Trophoblast cell (in vitro differentiated cells and primary cell): ENCODE measurements at regions not wholly inside any gene's neighbourhood (a gene's known extent, or its start where the extent isn't known, plus 50 kb on each side); places are given as distances from the start of the nearest gene placed in this dataset.
A peak's percentile ranks its signal among the peaks of the same experiment; 100 is the strongest.

Experiments used
- DNase-seq, 2 donors: peaks; one replicate each; pipeline ENCODE4 v3.0.0-alpha.2; 2016
- H2AFZ ChIP-seq: 2 replicates; pipeline ENCODE4 v1.6.1; 2013; ENCODE audit warnings: low read length, moderate library complexity, mild to moderate bottlenecking; ENCODE audit not compliant: insufficient read depth, poor library complexity
- H2AK5ac ChIP-seq: 2 replicates; pipeline ENCODE4 v1.6.1; 2013; ENCODE audit warnings: mild to moderate bottlenecking, low read length
- H2BK120ac ChIP-seq: 2 replicates; pipeline ENCODE4 v1.6.1; 2013; ENCODE audit warnings: low read length, mild to moderate bottlenecking, moderate library complexity; ENCODE audit not compliant: insufficient read depth, poor library complexity
- H2BK12ac ChIP-seq: 2 replicates; pipeline ENCODE4 v1.6.1; 2013; ENCODE audit warnings: mild to moderate bottlenecking, low read length, moderate library complexity
- H2BK5ac ChIP-seq: 2 replicates; pipeline ENCODE4 v1.6.1; 2013; ENCODE audit warnings: low read length, low read depth, moderate library complexity, mild to moderate bottlenecking; ENCODE audit not compliant: poor library complexity
- H3K14ac ChIP-seq: 2 replicates; pipeline ENCODE4 v1.6.1; 2013; ENCODE audit warnings: mild to moderate bottlenecking, low read length
- H3K18ac ChIP-seq: 2 replicates; pipeline ENCODE4 v1.6.1; 2013; ENCODE audit warnings: mild to moderate bottlenecking, low read length
- H3K23ac ChIP-seq: 2 replicates; pipeline ENCODE4 v1.6.1; 2013; ENCODE audit warnings: low read length
- H3K27ac ChIP-seq: 2 replicates; pipeline ENCODE4 v1.5.1; 2013; ENCODE audit warnings: low read depth, mild to moderate bottlenecking, inconsistent platforms, low read length, moderate library complexity
- H3K27me3 ChIP-seq: 2 replicates; pipeline ENCODE4 v1.6.1; 2013; ENCODE audit warnings: inconsistent platforms, mild to moderate bottlenecking, low read length, moderate library complexity; ENCODE audit not compliant: insufficient read depth
- H3K36me3 ChIP-seq, 2 experiments: 1 replicate in 1 of 2; 2 replicates in 1 of 2; pipeline ENCODE4 v1.6.1; 2013; ENCODE audit warnings: low read length in 2 of 2, mild to moderate bottlenecking in 2 of 2, moderate library complexity in 1 of 2; ENCODE audit not compliant: insufficient read depth in 2 of 2, control insufficient read depth in 1 of 2
- H3K4ac ChIP-seq: 2 replicates; pipeline ENCODE4 v1.6.1; 2013; ENCODE audit warnings: low read depth, mild to moderate bottlenecking, low read length, moderate library complexity
- H3K4me1 ChIP-seq, 2 experiments: 1 replicate in 1 of 2; 2 replicates in 1 of 2; pipeline ENCODE4 v1.6.1; 2013; ENCODE audit warnings: low read length in 2 of 2, mild to moderate bottlenecking in 2 of 2, moderate library complexity in 1 of 2; ENCODE audit not compliant: insufficient read depth in 2 of 2, control insufficient read depth in 1 of 2
- H3K4me2 ChIP-seq: 2 replicates; pipeline ENCODE4 v1.6.1; 2013; ENCODE audit warnings: inconsistent platforms, mild to moderate bottlenecking, low read length, moderate library complexity
- H3K4me3 ChIP-seq: 2 replicates; pipeline ENCODE4 v1.5.1; 2013; ENCODE audit warnings: mild to moderate bottlenecking, low read depth, low read length, inconsistent platforms
- H3K79me1 ChIP-seq: one replicate; pipeline ENCODE4 v1.6.1; 2013; ENCODE audit warnings: low read length
- H3K79me2 ChIP-seq: 2 replicates; pipeline ENCODE4 v1.6.1; 2013; ENCODE audit warnings: low read length, mild to moderate bottlenecking; ENCODE audit not compliant: control insufficient read depth, insufficient read depth, poor library complexity
- H3K9ac ChIP-seq: 2 replicates; pipeline ENCODE4 v1.6.1; 2013; ENCODE audit warnings: mild to moderate bottlenecking, low read length
- H3K9me3 ChIP-seq: 2 replicates; pipeline ENCODE4 v1.6.1; 2013; ENCODE audit warnings: low read depth, mild to moderate bottlenecking, control low read depth, inconsistent platforms, low read length; ENCODE audit not compliant: insufficient read depth
- H4K12ac ChIP-seq: 2 replicates; pipeline ENCODE4 v1.6.1; 2013; ENCODE audit warnings: low read depth, mild to moderate bottlenecking, low read length, moderate library complexity
- H4K8ac ChIP-seq: 2 replicates; pipeline ENCODE4 v1.6.1; 2013; ENCODE audit warnings: low read depth, mild to moderate bottlenecking, low read length, moderate library complexity
- H4K91ac ChIP-seq: one replicate; pipeline ENCODE4 v1.6.1; 2013; ENCODE audit warnings: low read depth, mild to moderate bottlenecking, low read length, moderate library complexity
- WGBS: extraction: QIAGEN DNeasy Blood & Tissue Kit; methylation state at CpG from one replicate; pipeline ENCODE4 v1.1.7; 2013; ENCODE audit warnings: missing lambda C conversion rate; ENCODE audit not compliant: insufficient read length, insufficient coverage; ENCODE audit errors: extremely low coverage; 5-methylcytosine and 5-hydroxymethylcytosine counted together

DNA sequence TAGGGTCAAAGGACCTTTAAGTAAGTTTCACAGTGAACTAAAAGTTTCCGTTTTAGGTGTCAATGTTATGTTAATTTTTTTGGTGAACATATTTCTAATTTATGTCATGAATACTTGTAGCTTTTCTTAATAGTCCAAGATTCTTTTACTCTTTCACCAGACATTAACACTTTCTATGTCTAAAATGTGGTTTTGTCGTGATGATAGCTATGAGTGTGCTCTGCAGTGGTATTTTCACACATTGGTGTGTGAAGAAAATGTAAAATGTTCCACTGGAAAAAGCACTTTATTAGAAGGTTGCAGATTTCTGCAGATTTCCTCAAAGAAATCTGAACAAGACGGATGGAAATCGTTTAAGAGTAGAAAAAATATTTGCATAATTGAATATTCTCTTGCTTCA, 561.0 kb upstream of the ANKRD30A start:
- Histone ChIP-seq H2BK120ac (no peak overlapping the region), H3K4me2 (no peak overlapping the region), H2AFZ (no peak overlapping the region), H3K4me1 (no peaks in the 10 kb centered on the region), H3K9ac (no peak overlapping the region), H2BK5ac (no peak overlapping the region), H3K27ac (no peak overlapping the region), H3K23ac (no peak overlapping the region), H3K79me2 (no peaks in the 10 kb centered on the region), H2BK12ac (no peak overlapping the region), H3K4me3 (no peak overlapping the region), H4K8ac (no peak overlapping the region), H3K79me1 (no peaks in the 10 kb centered on the region), H3K36me3 (no peaks in the 10 kb centered on the region), H3K18ac (no peak overlapping the region), H3K4ac (no peak overlapping the region), H3K14ac (no peak overlapping the region), H4K91ac (no peak overlapping the region), H2AK5ac (no peak overlapping the region), H3K27me3 (no peaks in the 10 kb centered on the region), H4K12ac (no peak overlapping the region), H3K9me3 (no peaks in the 10 kb centered on the region)
- DNase-seq, result no peak
- no CpG with 5 or more reads among the region's 4 CpGs for WGBS

DNA sequence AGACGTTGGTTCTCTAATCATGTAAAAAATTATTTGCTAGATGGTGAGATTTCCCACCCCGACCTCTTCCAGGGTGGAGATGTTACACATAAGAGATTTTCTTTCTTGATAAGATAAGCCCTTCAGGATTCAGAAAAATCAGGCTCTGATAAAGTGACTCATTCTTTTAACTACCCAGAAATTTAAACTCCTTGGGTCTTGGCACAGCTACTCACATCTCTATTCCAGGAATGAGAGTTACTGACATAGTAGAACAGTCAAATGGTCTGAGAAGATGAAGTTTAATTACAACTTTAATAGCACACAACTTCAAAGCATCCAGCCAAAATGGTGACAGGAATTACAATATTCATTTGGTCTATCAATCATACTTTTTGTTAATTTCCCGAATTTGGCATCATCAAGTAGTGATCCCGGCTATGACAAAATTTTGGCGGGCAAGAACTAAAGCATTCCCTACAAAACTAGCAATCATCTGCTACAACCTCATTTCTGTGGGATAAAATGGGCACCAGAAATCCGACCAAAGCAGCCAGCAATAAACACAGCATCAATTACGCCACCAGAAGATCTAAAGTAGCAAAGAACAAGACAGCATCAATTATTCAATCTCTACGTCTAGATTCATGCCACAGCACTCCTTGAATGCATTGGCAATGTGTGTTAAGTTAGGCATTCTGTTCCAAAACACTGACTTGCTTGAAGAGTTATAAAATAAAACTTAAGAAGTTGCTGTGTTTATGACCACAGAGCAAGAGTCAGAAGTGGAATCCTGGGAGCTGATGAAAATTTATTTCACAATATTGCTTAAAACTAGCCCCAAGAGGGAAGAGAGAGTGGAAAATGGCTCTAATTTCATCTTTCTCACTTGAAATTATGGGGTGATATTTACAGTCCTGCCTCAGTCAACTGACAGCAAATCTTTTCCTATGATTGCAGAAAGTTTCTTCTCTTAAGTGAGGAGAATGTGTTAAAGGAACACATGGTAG, 565.7 kb upstream of the ANKRD30A start:
- Histone ChIP-seq H3K4me1 (no peaks in the 10 kb centered on the region), H3K14ac (no peak overlapping the region), H2AFZ (no peak overlapping the region), H3K18ac (no peak overlapping the region), H4K8ac (no peak overlapping the region), H2BK120ac (no peak overlapping the region), H2BK12ac (no peak overlapping the region), H3K9me3 (no peaks in the 10 kb centered on the region), H3K79me2 (no peaks in the 10 kb centered on the region), H3K9ac (no peak overlapping the region), H2BK5ac (no peak overlapping the region), H3K79me1 (no peaks in the 10 kb centered on the region), H4K12ac (no peak overlapping the region), H3K4ac (no peak overlapping the region), H2AK5ac (no peak overlapping the region), H3K23ac (no peak overlapping the region), H3K27me3 (no peaks in the 10 kb centered on the region), H3K4me3 (no peak overlapping the region), H4K91ac (no peak overlapping the region), H3K4me2 (no peak overlapping the region), H3K36me3 (no peaks in the 10 kb centered on the region), H3K27ac (no peak overlapping the region)
- DNase-seq, result peak in 1 of 2 donors; percentile 15
- no CpG with 5 or more reads among the region's 8 CpGs for WGBS

DNA sequence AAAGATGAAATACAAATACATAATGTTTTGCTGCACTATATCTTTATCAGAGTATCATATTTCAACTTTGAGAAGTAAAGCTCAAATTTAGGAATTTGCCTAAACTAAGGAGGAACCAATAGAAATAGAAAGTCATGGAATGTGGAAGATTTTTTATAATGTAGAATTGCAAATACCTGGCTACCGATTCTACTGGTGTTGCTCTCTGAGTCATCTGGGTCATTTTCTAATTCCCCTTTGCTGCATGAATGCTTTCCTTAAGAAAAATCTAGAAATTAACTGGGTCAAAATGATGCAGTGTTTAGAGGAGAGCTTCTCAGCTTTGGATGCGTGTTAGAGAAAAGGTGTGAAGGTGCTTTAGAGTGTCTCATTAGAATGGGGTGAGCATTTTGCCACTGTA, 568.9 kb upstream of the ANKRD30A start:
- H4K8ac ChIP-seq, result no peak overlapping the region
- no peak overlapping the region for H2AK5ac ChIP-seq
- H3K9ac ChIP-seq, result no peak overlapping the region
- no peak for DNase-seq
- H3K4me2 ChIP-seq, result no peak overlapping the region
- no peaks in the 10 kb centered on the region for H3K79me1 ChIP-seq
- no peak overlapping the region for H3K4me3 ChIP-seq
- H3K36me3 ChIP-seq, result no peaks in the 10 kb centered on the region
- H3K14ac ChIP-seq, result no peak overlapping the region
- H3K9me3 ChIP-seq, result no peaks in the 10 kb centered on the region
- no peak overlapping the region for H3K18ac ChIP-seq
- H3K27me3 ChIP-seq, result no peaks in the 10 kb centered on the region
- no peak overlapping the region for H3K23ac ChIP-seq
- H2BK12ac ChIP-seq, result no peak overlapping the region
- no peak overlapping the region for H4K91ac ChIP-seq
- H3K27ac ChIP-seq, result no peak overlapping the region
- no peaks in the 10 kb centered on the region for H3K79me2 ChIP-seq
- no peak overlapping the region for H3K4ac ChIP-seq
- H2BK120ac ChIP-seq, result no peak overlapping the region
- no peak overlapping the region for H4K12ac ChIP-seq
- no peak overlapping the region for H2AFZ ChIP-seq
- no peaks in the 10 kb centered on the region for H3K4me1 ChIP-seq
- H2BK5ac ChIP-seq, result no peak overlapping the region
- WGBS, result no CpG with 5 or more reads among the region's 2 CpGs

DNA sequence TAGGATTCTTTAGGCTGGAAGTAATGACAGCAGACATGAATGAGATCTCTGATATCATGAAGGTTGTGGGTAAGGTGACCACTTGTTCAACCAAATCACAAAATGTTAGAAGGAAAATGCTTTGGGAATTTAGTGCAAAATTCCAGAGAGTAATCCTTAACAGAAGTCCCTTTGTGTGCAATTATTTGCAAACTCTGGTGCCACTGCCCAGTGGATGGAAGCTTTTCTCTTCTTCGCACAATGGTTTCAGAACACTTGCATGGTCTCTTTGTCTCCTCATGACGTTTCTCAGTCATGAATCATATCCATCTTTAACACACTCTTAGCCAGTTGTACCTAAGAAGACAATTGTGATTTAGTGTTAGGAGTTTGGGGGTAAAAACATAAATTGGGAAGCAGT, 570.4 kb upstream of the ANKRD30A start:
- no peak overlapping the region for H2BK12ac ChIP-seq
- H4K12ac ChIP-seq, result no peak overlapping the region
- no peak overlapping the region for H3K27ac ChIP-seq
- no peak overlapping the region for H3K18ac ChIP-seq
- H3K23ac ChIP-seq, result no peak overlapping the region
- no peaks in the 10 kb centered on the region for H3K9me3 ChIP-seq
- no peak for DNase-seq
- H2AFZ ChIP-seq, result no peak overlapping the region
- H3K9ac ChIP-seq, result no peak overlapping the region
- no peak overlapping the region for H4K8ac ChIP-seq
- no peaks in the 10 kb centered on the region for H3K27me3 ChIP-seq
- H3K4me3 ChIP-seq, result no peak overlapping the region
- no peak overlapping the region for H2BK5ac ChIP-seq
- no peaks in the 10 kb centered on the region for H3K79me2 ChIP-seq
- H4K91ac ChIP-seq, result no peak overlapping the region
- H3K36me3 ChIP-seq, result no peaks in the 10 kb centered on the region
- no peak overlapping the region for H3K4me2 ChIP-seq
- H3K4ac ChIP-seq, result no peak overlapping the region
- H3K14ac ChIP-seq, result no peak overlapping the region
- no peaks in the 10 kb centered on the region for H3K4me1 ChIP-seq
- no peak overlapping the region for H2BK120ac ChIP-seq
- H3K79me1 ChIP-seq, result no peaks in the 10 kb centered on the region
- H2AK5ac ChIP-seq, result no peak overlapping the region
- no CpG with 5 or more reads among the region's 2 CpGs for WGBS
